ENCODE measurements at regions not wholly inside any gene's neighbourhood (a gene's known extent, or its start where the extent isn't known, plus 50 kb on each side); places are given as distances from the start of the nearest gene placed in this dataset.

DNA sequence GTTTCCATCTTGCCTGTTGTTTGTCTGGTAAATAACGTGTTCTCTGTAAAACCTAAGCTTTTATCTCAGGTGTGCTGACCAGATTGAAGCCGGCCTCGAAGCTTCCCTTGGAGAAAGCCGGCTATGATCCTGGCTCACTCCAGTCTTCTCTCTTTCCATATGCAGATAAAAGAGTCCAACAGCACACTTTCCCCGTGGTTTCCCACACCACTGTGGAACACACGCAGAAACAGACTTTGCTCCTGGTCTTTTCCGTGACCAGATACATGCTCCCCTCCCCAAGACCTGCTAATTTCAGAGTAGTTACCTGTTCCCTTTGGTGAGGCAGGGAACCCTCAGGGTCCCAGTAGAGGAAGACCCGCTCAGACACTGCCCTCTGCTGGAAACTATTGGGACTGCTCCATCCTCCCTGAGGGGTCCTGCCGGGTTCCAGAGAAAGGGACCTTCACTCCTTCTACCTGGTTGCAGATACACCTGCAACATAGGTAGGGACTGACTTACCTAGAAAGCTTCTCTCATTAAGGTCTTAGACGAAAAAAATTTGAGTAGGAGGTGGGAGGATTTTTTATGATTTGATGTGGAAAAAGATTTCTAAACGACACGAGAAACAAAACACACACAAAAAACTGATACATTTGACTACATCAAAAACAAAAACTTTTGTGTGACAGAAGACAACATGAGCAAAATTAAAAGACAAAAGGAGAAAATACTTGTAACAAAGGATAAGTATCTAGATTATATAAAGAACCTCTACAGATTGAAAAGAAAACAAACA is 415.4 kb upstream of the CCDC196 start:
- no peak overlapping the region for H3K27ac ChIP-seq
- H3K36me3 ChIP-seq: no peaks in the 10 kb centered on the region
- H3K4me1 ChIP-seq: no peaks in the 10 kb centered on the region
- DNase-seq: peak in 2 of 3 donors; percentile 48 to 75
- H3K27me3 ChIP-seq: no peaks in the 10 kb centered on the region
- H3K4me3 ChIP-seq: no peak overlapping the region
- TF ChIP-seq, protein P1, sequence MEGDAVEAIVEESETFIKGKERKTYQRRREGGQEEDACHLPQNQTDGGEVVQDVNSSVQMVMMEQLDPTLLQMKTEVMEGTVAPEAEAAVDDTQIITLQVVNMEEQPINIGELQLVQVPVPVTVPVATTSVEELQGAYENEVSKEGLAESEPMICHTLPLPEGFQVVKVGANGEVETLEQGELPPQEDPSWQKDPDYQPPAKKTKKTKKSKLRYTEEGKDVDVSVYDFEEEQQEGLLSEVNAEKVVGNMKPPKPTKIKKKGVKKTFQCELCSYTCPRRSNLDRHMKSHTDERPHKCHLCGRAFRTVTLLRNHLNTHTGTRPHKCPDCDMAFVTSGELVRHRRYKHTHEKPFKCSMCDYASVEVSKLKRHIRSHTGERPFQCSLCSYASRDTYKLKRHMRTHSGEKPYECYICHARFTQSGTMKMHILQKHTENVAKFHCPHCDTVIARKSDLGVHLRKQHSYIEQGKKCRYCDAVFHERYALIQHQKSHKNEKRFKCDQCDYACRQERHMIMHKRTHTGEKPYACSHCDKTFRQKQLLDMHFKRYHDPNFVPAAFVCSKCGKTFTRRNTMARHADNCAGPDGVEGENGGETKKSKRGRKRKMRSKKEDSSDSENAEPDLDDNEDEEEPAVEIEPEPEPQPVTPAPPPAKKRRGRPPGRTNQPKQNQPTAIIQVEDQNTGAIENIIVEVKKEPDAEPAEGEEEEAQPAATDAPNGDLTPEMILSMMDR (IDR thresholded peaks at IDR 0.05): peak in 5 of 6 experiments; percentile 57 to 84 (median 66)
- TF ChIP-seq POLR2A (IDR thresholded peaks at IDR 0.05): no peak
- no peaks in the 10 kb centered on the region for H3K9me3 ChIP-seq

DNA sequence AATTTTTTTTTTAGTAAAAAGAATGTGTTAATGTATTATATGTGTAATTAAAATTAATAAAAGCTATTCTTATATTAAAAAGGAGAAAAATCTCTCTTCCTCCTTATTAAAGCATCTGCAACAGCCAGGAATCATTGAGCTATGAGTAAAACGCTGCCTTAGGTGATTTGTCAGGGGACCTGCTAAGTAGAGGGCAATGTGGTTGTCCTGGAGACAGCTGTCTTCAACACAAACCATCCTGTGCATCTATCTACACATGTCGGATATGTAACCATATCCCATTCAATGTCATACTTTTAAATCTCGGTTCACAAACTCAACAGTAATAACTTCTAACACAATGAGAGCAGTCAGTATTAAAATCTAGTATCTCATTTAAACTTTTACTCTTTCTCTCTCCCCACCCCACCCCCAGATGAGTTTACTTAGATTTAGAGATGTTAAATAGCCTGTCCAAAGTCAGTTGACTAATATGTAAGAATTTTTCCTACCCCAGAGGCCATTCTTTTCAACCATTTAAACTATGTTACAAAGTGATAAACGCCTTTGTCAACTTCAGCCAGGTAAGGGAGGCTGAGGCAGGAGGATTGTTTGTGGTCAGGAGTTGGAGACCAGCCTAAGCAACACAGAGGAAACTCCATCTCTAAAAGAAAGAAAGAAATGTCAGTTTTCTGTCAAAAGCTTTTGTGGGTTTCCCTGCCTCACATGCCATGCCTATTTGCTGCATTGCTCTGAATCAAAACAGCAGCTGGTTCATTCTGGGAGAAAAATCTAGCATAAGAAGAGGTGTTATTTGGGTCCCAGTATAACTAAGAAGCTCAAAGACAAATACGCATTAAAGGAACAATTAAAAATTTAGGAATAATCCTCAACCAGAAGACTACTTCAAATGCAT is 413.7 kb upstream of the CCDC196 start:
- Histone ChIP-seq H3K4me3 (no peak overlapping the region), H3K27me3 (no peaks in the 10 kb centered on the region), H3K4me1 (no peaks in the 10 kb centered on the region), H3K36me3 (no peaks in the 10 kb centered on the region), H3K27ac (no peak overlapping the region), H3K9me3 (no peaks in the 10 kb centered on the region)
- DNase-seq: no peak
- TF ChIP-seq, protein P1 (IDR thresholded peaks at IDR 0.05): no peak
- TF ChIP-seq POLR2A (IDR thresholded peaks at IDR 0.05): no peak

DNA sequence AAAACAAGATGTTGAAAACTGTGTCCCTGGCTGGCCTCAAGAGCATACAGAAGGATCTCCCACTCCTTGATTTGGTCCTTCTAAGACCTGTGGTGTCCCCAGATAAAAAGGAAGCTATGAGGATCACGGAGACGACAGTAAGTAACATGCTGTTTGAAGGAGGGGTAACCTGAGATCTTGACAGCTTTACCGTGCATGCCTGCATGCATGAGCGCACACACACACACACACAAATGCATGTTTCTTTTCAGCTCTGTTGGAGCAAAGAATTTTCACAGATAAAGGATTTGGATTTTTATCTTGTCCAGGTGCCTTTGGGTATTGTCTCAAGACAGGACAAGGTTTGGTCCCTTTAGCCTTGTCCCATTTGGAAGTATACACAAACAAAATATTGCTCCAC is 411.6 kb upstream of the CCDC196 start:
- TF ChIP-seq, protein P1 (IDR thresholded peaks at IDR 0.05): no peak
- no peaks in the 10 kb centered on the region for H3K4me1 ChIP-seq
- H3K36me3 ChIP-seq: no peaks in the 10 kb centered on the region
- no peak overlapping the region for H3K27ac ChIP-seq
- no peak for DNase-seq
- H3K9me3 ChIP-seq: no peaks in the 10 kb centered on the region
- no peaks in the 10 kb centered on the region for H3K27me3 ChIP-seq
- no peak overlapping the region for H3K4me3 ChIP-seq

DNA sequence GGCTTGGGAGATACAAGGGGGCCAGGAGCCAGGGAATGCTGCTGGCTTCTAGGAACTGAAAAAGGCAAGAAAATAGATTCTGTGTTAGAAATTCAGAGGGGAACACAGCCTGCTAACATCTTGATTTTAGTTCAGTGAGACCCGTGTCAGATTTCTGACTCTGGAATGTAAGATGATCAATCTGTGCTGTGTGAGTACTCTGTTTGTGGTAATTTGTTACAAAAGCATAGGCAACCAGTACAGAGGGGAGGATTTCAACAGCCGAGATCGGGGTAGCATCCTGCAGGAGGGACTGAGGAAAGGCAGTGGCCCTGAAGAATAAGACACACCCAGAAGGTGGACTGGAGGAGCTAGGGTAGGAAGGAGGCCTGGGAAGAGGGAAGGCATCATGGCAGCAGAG is 410.0 kb upstream of the CCDC196 start:
- no peak for DNase-seq
- H3K27me3 ChIP-seq: no peaks in the 10 kb centered on the region
- no peak overlapping the region for H3K27ac ChIP-seq
- TF ChIP-seq, protein P1 (IDR thresholded peaks at IDR 0.05): no peak
- no peak for TF ChIP-seq POLR2A (IDR thresholded peaks at IDR 0.05)
- H3K4me1 ChIP-seq: no peaks in the 10 kb centered on the region
- no peak overlapping the region for H3K4me3 ChIP-seq
- H3K36me3 ChIP-seq: no peaks in the 10 kb centered on the region
- H3K9me3 ChIP-seq: no peaks in the 10 kb centered on the region

DNA sequence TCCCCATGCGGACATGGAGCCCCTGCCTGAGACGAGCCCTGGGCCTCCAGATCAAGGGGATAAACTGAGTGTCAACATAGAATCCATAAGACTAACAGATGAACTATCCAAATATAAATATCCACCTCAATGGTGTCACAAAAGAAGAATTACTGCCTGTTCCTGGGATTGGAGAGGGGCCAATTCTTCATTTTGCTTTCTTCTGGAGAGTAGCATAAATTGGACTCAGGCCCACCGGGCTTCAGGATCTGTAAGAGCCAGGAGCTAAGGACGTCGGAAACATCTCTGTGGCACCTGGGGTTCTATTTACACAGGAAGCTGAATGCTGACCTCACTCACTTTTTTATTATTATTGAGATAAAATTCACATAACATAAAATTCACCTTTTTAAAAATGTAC is 408.2 kb upstream of the CCDC196 start:
- DNase-seq: no peak
- Histone ChIP-seq H3K9me3 (no peaks in the 10 kb centered on the region), H3K4me3 (no peak overlapping the region), H3K27me3 (no peaks in the 10 kb centered on the region), H3K36me3 (no peaks in the 10 kb centered on the region), H3K27ac (no peak overlapping the region), H3K4me1 (no peaks in the 10 kb centered on the region)
- TF ChIP-seq POLR2A (IDR thresholded peaks at IDR 0.05): no peak
- TF ChIP-seq, protein P1 (IDR thresholded peaks at IDR 0.05): no peak

All from Peyer's patch (tissue), 4 donors.